Omental fat pad (tissue), 3 donors: ENCODE measurements at regions not wholly inside any gene's neighbourhood (a gene's known extent, or its start where the extent isn't known, plus 50 kb on each side); places are given as distances from the start of the nearest gene placed in this dataset.

Experiments used
- ATAC-seq: fragments of 150-250 bp; one replicate; pipeline ENCODE4 v1.9.1; 2016; ENCODE audit warnings: mild to moderate bottlenecking, moderate library complexity; ENCODE audit not compliant: low FRiP score
- DNase-seq: peaks from one replicate; pipeline ENCODE4 v3.0.0-alpha.2; 2019; ENCODE audit warnings: low spot score
- TF ChIP-seq, protein P1 (sequence below), 3 donors: fragments of 450-650 bp; IDR thresholded peaks; one replicate each; pipeline ENCODE4 v1.5.1; 2016 to 2017; ENCODE audit warnings: antibody characterized with exemption in 3 of 3, mild to moderate bottlenecking in 3 of 3, moderate library complexity in 2 of 3

DNA sequence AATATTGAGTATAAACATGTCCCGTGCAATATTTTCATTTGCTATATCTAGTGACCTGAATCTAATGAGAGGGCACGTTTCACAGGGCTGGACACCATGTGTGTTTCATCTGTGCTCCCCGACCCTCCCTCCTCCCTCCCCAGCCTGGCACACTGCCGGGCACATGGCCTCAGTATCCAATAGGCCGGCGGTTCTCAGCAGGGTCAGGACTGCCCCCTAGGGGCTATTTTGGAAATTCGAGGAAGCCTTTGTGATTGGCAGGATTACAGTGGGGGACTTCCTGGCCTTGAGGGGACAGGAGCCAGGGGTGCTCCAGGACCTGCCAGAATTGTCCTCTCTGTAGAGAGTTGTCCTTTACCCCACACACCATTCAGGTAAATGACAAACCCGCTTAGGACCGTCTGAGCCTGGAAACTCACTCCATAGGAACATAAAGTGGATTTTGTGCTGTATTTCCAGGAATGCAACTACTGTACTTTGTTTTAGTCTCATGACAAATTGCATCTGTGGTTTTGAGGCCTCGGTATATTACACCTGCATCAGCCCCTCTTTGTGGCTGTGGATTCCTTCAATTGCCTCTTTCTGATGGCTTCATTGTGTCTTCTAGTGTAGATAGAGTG, 109.5 kb upstream of the SIM2 start:
- TF ChIP-seq, protein P1, sequence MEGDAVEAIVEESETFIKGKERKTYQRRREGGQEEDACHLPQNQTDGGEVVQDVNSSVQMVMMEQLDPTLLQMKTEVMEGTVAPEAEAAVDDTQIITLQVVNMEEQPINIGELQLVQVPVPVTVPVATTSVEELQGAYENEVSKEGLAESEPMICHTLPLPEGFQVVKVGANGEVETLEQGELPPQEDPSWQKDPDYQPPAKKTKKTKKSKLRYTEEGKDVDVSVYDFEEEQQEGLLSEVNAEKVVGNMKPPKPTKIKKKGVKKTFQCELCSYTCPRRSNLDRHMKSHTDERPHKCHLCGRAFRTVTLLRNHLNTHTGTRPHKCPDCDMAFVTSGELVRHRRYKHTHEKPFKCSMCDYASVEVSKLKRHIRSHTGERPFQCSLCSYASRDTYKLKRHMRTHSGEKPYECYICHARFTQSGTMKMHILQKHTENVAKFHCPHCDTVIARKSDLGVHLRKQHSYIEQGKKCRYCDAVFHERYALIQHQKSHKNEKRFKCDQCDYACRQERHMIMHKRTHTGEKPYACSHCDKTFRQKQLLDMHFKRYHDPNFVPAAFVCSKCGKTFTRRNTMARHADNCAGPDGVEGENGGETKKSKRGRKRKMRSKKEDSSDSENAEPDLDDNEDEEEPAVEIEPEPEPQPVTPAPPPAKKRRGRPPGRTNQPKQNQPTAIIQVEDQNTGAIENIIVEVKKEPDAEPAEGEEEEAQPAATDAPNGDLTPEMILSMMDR (IDR thresholded peaks at IDR 0.05) = no peak
- ATAC-seq (no peak), DNase-seq (no peak)

DNA sequence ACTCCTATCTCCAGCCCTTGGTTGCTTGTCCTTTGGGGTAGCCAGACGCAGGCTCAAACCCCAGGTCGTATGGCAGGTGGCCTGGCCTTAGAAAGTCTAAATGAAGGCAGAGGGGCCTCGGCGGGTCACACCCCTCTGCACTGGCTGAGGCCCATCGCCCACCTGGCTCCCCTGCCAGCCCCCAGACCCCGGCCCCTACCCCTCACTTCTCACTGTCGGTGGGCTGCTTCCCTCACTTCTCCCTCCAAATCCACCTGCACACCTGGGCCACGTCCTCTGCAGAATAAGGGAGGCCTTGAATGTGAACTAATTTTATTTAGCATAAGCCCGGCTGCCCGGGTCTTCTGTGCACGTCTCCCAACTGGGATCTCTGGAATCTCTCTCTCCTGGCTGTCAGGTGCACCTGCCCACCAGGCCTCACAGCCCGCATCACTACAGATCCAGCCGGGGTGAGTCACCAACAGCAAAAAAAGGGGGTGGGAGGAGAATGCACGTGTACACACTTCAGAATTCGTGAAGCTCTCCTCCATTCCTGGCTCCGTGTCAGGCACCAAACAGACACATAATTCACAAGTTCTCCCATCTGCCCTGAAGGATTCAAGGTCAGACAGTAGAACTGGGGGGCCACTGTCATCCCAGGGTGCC, 107.5 kb upstream of the SIM2 start:
- TF ChIP-seq, protein P1 (IDR thresholded peaks at IDR 0.05) = no peak
- DNase-seq (no peak), ATAC-seq (peak; percentile 51)

DNA sequence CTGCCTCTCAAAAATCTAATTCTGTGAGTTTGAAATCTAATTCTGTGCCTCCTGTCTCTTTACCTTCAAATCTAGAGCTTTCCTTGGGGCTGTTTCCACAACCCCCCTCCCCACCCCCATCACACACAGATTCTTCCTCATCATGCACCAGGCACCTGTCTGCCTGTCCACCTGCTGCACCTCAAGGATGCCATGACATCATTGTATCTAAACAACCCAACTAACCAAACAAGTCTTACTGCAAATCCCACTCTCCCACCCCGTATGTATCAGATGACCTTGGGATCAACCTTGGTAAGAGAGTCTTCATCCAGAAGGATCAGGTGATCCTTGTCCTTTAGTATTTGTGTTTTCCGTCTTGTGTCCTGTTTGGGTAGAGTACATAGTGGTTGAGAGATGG, 102.7 kb upstream of the SIM2 start:
- DNase-seq (no peak), ATAC-seq (no peak)
- TF ChIP-seq, protein P1 (IDR thresholded peaks at IDR 0.05) = no peak

DNA sequence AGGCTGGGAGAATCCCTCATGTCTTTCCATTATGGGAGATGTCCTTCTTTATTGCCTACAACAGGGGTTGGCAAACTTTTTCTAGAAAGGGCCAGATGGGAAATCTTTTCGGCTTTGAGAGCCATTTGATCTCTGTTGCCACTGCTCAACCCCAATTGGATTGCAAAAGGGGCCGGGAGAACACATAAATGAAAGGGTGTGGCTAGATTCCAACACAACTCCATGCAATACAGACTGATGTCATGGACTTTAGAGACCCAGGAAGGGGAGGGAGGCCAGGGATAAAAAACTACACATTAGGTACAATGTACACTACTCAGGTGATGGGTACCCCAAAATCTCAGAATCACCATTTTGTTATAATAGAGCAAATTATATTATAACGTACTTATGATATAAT, 97.6 kb upstream of the SIM2 start:
- TF ChIP-seq, protein P1 (IDR thresholded peaks at IDR 0.05) = no peak
- no peak for ATAC-seq

DNA sequence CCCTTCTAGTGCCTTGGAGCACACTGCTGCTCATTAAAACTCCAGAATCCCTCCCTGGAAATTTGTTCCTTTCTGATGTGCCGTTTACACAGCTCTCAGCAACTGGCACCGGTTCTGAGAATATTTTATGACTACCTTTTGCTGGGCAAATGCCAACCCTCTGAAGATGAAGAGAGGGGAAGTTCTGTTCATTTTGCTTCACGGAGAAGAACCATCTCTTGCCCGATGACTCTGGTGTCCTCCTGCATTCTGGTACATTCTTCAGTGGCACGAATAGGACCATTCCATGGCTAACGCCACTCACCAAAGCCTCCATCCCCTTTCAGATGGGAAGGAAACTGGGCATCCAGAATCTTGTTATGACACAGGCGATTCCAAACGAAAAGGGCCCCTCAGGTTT, 96.2 kb upstream of the SIM2 start:
- DNase-seq (no peak), ATAC-seq (no peak)

More for the DNA sequence above, 97.6 kb upstream of the SIM2 start:
- DNase-seq = no peak

DNA sequence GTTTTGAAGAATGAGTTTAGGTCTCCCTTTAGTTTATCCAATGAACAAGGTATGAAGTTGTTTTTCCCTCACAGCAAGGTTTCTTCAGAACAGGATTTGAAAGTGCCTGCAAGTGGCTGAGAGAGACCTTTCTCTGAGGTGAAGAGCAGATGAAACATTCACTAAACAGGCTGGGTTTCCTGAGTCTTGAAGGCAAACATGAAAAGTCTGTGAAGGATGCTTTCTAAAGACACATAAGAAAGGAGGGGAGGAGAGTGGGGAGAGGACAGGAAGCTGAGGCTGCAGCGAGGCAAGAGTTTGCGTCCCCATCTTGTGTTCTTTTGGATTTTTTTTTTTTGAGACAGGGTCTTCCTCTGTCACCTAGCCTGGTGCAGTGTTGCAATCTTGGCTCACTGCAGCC, 95.7 kb upstream of the SIM2 start:
- no peak for DNase-seq
- ATAC-seq = no peak
- TF ChIP-seq, protein P1 (IDR thresholded peaks at IDR 0.05) = no peak

More for the DNA sequence above, 96.2 kb upstream of the SIM2 start:
- TF ChIP-seq, protein P1 (IDR thresholded peaks at IDR 0.05) = no peak

DNA sequence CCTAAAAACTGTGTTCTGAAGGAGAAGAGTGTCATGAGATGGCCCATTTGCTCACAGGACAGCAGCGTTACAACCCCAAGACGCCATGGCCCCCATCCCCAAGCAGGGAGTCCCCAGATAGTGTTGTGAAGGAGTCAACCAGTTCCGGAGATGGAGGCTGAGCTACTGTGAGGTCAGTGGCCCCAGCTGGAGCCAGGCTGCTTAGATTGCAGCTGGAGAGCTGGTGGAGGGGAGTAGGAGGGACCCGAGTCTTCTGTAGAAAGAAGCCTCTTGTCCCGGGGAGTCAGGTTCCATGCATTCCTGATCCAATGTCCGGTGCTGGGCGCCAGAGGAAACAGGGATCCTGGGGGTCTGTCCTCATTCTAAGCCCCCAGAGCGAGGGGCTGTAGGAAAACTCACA, 93.5 kb upstream of the SIM2 start:
- DNase-seq (no peak), ATAC-seq (no peak)
- TF ChIP-seq, protein P1 (IDR thresholded peaks at IDR 0.05) = no peak
